ENCODE measurements at regions not wholly inside any gene's neighbourhood (a gene's known extent, or its start where the extent isn't known, plus 50 kb on each side); places are given as distances from the start of the nearest gene placed in this dataset.

DNA sequence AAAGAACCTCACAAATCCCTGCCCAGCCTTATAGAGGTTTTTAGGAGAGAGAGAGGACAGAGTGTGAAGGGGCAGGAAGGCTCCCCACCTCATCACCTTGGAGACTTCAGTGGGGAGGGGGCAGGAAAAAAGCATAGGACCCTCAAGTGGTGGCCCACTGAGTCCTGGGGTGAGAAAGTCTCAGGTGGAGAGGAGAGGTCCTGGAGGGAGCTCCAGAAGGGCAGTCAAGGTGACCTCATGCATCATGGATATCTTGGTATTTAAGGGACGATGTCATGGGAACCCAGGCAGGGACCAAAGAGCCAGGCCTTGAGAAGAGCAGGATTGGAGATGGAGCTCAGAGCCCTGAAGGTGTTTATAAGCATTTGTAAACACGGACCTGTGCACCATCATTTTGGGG lies 204.5 kb downstream of the SLC4A3 start:
- H4K5ac ChIP-seq (ENCODE audit: low read length): no peak overlapping the region
- H2BK120ac ChIP-seq (ENCODE audit: low read depth, low read length): no peak overlapping the region
- H2BK15ac ChIP-seq (replicated peaks; ENCODE audit: low read depth): no peak overlapping the region
- H3K4ac ChIP-seq (ENCODE audit: low read depth, low read length): no peak overlapping the region
- no peaks in the 10 kb centered on the region for H3K79me1 ChIP-seq (ENCODE audit: low read length)
- H2AK5ac ChIP-seq (ENCODE audit: low read length): no peak overlapping the region
- DNase-seq: no peak
- no peak overlapping the region for H2BK5ac ChIP-seq (ENCODE audit: low read length)
- H3K56ac ChIP-seq (ENCODE audit: low read length): no peak overlapping the region
- H4K8ac ChIP-seq (ENCODE audit: low read depth, low read length): no peak overlapping the region
- H3K18ac ChIP-seq (ENCODE audit: low read length): no peak overlapping the region
- no peaks in the 10 kb centered on the region for H3K36me3 ChIP-seq (ENCODE audit: control insufficient read depth, insufficient read depth, low read length)
- H3K9ac ChIP-seq (ENCODE audit: low read length): no peak overlapping the region
- no peaks in the 10 kb centered on the region for H3K27me3 ChIP-seq (ENCODE audit: insufficient read depth, low read length, poor library complexity)
- WGBS (ENCODE audit: extremely low coverage, insufficient coverage, low lambda C conversion rate): no CpG with 5 or more reads among the region's 2 CpGs
- no peaks in the 10 kb centered on the region for H3K4me1 ChIP-seq (ENCODE audit: control insufficient read depth, low read depth, low read length)
- no peaks in the 10 kb centered on the region for H3K79me2 ChIP-seq (ENCODE audit: control insufficient read depth, insufficient read depth, low read length)
- H3K27ac ChIP-seq (ENCODE audit: low read depth, low read length): no peak overlapping the region
- no peak overlapping the region for H3K4me3 ChIP-seq (ENCODE audit: low read length)
- H3K4me2 ChIP-seq (ENCODE audit: low read length): no peak overlapping the region
- no peak overlapping the region for H3K23ac ChIP-seq (ENCODE audit: low read length)

DNA sequence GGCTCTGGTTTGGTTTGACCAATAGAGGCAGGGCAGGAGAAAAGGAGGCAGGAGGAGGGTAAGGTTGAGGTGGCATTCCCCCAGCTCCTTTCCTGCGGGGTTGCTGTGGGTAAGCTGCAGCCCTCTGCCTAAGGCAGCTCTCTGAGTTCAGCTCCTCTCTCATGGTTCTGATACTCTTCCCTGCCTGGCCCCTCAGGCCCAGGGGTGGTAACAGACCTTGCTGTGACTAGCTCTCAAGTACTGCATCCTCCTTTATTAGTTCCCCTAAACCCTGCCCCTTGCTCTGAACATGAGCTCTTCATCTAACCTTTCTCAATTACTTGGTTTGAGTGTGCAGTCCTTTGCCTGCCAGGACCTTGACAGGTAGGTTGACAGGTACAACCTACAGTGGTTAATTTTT lies 205.5 kb downstream of the SLC4A3 start:
- H3K4me3 ChIP-seq (ENCODE audit: low read length): no peak overlapping the region
- H3K27ac ChIP-seq (ENCODE audit: low read depth, low read length): no peak overlapping the region
- H3K79me1 ChIP-seq (ENCODE audit: low read length): no peaks in the 10 kb centered on the region
- H3K18ac ChIP-seq (ENCODE audit: low read length): no peak overlapping the region
- H2BK120ac ChIP-seq (ENCODE audit: low read depth, low read length): no peak overlapping the region
- H3K36me3 ChIP-seq (ENCODE audit: control insufficient read depth, insufficient read depth, low read length): no peaks in the 10 kb centered on the region
- H3K9ac ChIP-seq (ENCODE audit: low read length): no peak overlapping the region
- H2AK5ac ChIP-seq (ENCODE audit: low read length): no peak overlapping the region
- no peak overlapping the region for H2BK5ac ChIP-seq (ENCODE audit: low read length)
- H3K4me2 ChIP-seq (ENCODE audit: low read length): no peak overlapping the region
- H3K27me3 ChIP-seq (ENCODE audit: insufficient read depth, low read length, poor library complexity): no peaks in the 10 kb centered on the region
- peak overlapping the region; percentile 47 for H3K56ac ChIP-seq (ENCODE audit: low read length)
- H3K79me2 ChIP-seq (ENCODE audit: control insufficient read depth, insufficient read depth, low read length): no peaks in the 10 kb centered on the region
- no CpG with 5 or more reads among the region's 1 CpG for WGBS (ENCODE audit: extremely low coverage, insufficient coverage, low lambda C conversion rate)
- no peak overlapping the region for H3K4ac ChIP-seq (ENCODE audit: low read depth, low read length)
- H4K5ac ChIP-seq (ENCODE audit: low read length): no peak overlapping the region
- no peak for DNase-seq
- no peak overlapping the region for H2BK15ac ChIP-seq (replicated peaks; ENCODE audit: low read depth)
- no peak overlapping the region for H4K8ac ChIP-seq (ENCODE audit: low read depth, low read length)
- H3K4me1 ChIP-seq (ENCODE audit: control insufficient read depth, low read depth, low read length): no peaks in the 10 kb centered on the region
- H3K23ac ChIP-seq (ENCODE audit: low read length): no peak overlapping the region

DNA sequence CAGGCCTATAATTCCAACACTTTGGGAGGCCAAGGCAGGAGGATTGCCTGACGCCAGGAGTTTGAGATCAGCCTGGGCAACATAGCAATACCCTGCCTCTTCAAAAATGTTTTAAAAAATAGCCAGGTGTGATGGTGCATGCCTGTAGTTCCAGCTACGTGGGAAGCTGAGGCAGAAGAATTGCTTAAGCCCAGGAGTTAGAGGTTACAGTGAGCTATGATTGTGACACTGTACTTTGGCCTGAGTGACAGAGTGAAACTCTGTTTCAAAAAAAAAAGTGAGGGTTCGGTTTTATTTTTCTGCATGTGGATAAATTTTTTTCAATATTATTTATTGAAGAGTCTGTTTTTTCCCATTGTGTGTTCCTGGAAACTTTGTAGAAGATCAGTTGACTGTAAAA lies 208.1 kb downstream of the SLC4A3 start:
- Histone ChIP-seq H3K27ac (ENCODE audit: low read depth, low read length) (no peak overlapping the region), H3K79me2 (ENCODE audit: control insufficient read depth, insufficient read depth, low read length) (no peaks in the 10 kb centered on the region), H2BK120ac (ENCODE audit: low read depth, low read length) (no peak overlapping the region), H3K56ac (ENCODE audit: low read length) (no peak overlapping the region), H2AK5ac (ENCODE audit: low read length) (no peak overlapping the region), H3K4ac (ENCODE audit: low read depth, low read length) (no peak overlapping the region), H3K23ac (ENCODE audit: low read length) (no peak overlapping the region), H4K5ac (ENCODE audit: low read length) (no peak overlapping the region), H3K18ac (ENCODE audit: low read length) (no peak overlapping the region), H2BK15ac (replicated peaks; ENCODE audit: low read depth) (no peak overlapping the region), H3K4me2 (ENCODE audit: low read length) (no peak overlapping the region), H3K4me3 (ENCODE audit: low read length) (no peak overlapping the region), H3K36me3 (ENCODE audit: control insufficient read depth, insufficient read depth, low read length) (no peaks in the 10 kb centered on the region), H2BK5ac (ENCODE audit: low read length) (no peak overlapping the region), H3K27me3 (ENCODE audit: insufficient read depth, low read length, poor library complexity) (no peaks in the 10 kb centered on the region), H3K9ac (ENCODE audit: low read length) (no peak overlapping the region), H3K4me1 (ENCODE audit: control insufficient read depth, low read depth, low read length) (no peaks in the 10 kb centered on the region), H4K8ac (ENCODE audit: low read depth, low read length) (no peak overlapping the region), H3K79me1 (ENCODE audit: low read length) (no peaks in the 10 kb centered on the region)
- no peak for DNase-seq
- WGBS (ENCODE audit: extremely low coverage, insufficient coverage, low lambda C conversion rate): no CpG with 5 or more reads among the region's 3 CpGs

DNA sequence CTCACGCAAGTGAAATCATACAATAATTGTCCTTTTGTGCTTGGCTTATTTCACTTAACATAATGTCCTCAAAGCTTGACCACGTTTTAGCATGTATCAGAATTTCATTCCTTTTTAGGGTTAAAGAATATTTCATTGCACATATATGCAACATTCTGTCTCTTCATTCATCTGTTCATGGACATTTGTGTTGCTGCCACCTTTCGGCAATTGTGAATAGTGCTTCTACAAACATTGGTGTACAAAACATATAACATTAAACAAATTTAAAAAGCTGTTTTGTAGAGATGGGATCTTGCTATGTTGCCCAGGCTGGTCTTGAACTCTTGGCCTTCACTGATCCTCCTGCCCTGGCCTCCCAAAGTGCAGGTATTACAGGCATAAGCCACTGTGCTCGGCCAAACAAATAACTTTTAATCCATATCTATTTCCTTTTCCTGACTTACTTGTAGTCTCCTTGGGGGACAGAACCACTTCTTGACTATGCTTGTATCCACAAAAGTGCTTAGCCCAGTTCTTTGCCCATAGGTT lies 209.3 kb downstream of the SLC4A3 start:
- H2BK5ac ChIP-seq (ENCODE audit: low read length): no peak overlapping the region
- DNase-seq: no peak

DNA sequence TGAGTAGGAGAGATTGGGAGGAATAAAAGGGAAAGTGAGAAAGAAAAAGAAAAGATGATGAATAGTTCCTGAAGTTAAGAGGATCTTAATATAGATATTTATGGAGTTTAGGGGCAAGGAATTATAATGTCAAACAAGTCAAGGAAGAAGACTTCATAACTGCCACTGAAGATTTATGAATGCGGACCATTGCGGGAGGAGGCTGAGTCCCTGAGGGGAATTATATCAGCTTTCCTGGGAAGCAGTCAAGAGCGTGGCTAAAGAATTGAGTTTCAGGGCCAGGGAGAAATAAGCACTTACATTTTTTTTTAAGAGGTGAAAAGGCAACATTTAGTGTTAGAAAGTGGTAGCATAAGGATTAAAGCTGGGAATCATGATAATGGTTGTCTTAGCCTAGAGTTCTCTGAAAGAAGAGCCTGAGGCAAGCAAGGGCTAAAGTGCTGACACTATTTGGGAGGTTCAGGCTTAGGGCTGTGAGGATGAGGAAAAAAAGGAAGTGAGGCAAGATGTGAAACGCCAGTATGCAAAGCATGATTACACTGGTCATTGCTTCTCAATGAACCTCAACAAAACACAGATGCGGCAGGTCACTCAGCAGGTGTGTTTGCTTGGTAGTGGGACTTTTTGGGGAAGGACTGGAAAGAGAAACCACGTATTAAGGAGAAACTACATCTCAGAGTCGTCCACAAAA lies 217.1 kb downstream of the SLC4A3 start:
- H3K23ac ChIP-seq (ENCODE audit: low read length): no peak overlapping the region
- H3K56ac ChIP-seq (ENCODE audit: low read length): no peak overlapping the region
- no peak overlapping the region for H3K4me2 ChIP-seq (ENCODE audit: low read length)
- no peak overlapping the region for H3K4me3 ChIP-seq (ENCODE audit: low read length)
- H3K27me3 ChIP-seq (ENCODE audit: insufficient read depth, low read length, poor library complexity): no peaks in the 10 kb centered on the region
- no peak overlapping the region for H4K8ac ChIP-seq (ENCODE audit: low read depth, low read length)
- H3K79me1 ChIP-seq (ENCODE audit: low read length): no peaks in the 10 kb centered on the region
- no peak overlapping the region for H2BK5ac ChIP-seq (ENCODE audit: low read length)
- no peak overlapping the region for H2BK120ac ChIP-seq (ENCODE audit: low read depth, low read length)
- no peak for DNase-seq
- H3K36me3 ChIP-seq (ENCODE audit: control insufficient read depth, insufficient read depth, low read length): no peaks in the 10 kb centered on the region
- H3K27ac ChIP-seq (ENCODE audit: low read depth, low read length): no peak overlapping the region
- no peaks in the 10 kb centered on the region for H3K79me2 ChIP-seq (ENCODE audit: control insufficient read depth, insufficient read depth, low read length)
- no peak overlapping the region for H3K18ac ChIP-seq (ENCODE audit: low read length)
- no peak overlapping the region for H2BK15ac ChIP-seq (replicated peaks; ENCODE audit: low read depth)
- H3K9ac ChIP-seq (ENCODE audit: low read length): no peak overlapping the region
- H4K5ac ChIP-seq (ENCODE audit: low read length): no peak overlapping the region
- H2AK5ac ChIP-seq (ENCODE audit: low read length): no peak overlapping the region
- no peak overlapping the region for H3K4ac ChIP-seq (ENCODE audit: low read depth, low read length)
- WGBS (ENCODE audit: extremely low coverage, insufficient coverage, low lambda C conversion rate): no CpG with 5 or more reads among the region's 7 CpGs
- H3K4me1 ChIP-seq (ENCODE audit: control insufficient read depth, low read depth, low read length): no peaks in the 10 kb centered on the region

More for the DNA sequence above, 209.3 kb downstream of the SLC4A3 start:
- no peak overlapping the region for H3K4me3 ChIP-seq (ENCODE audit: low read length)
- H3K4me1 ChIP-seq (ENCODE audit: control insufficient read depth, low read depth, low read length): no peaks in the 10 kb centered on the region
- no peak overlapping the region for H3K23ac ChIP-seq (ENCODE audit: low read length)
- no peaks in the 10 kb centered on the region for H3K79me2 ChIP-seq (ENCODE audit: control insufficient read depth, insufficient read depth, low read length)
- H2BK15ac ChIP-seq (replicated peaks; ENCODE audit: low read depth): no peak overlapping the region
- H2BK120ac ChIP-seq (ENCODE audit: low read depth, low read length): no peak overlapping the region
- H3K4me2 ChIP-seq (ENCODE audit: low read length): no peak overlapping the region
- no peak overlapping the region for H4K5ac ChIP-seq (ENCODE audit: low read length)
- no peaks in the 10 kb centered on the region for H3K27me3 ChIP-seq (ENCODE audit: insufficient read depth, low read length, poor library complexity)
- no peak overlapping the region for H2AK5ac ChIP-seq (ENCODE audit: low read length)
- no peaks in the 10 kb centered on the region for H3K36me3 ChIP-seq (ENCODE audit: control insufficient read depth, insufficient read depth, low read length)
- no peak overlapping the region for H4K8ac ChIP-seq (ENCODE audit: low read depth, low read length)
- H3K27ac ChIP-seq (ENCODE audit: low read depth, low read length): no peak overlapping the region
- H3K4ac ChIP-seq (ENCODE audit: low read depth, low read length): no peak overlapping the region
- no CpG with 5 or more reads among the region's 4 CpGs for WGBS (ENCODE audit: extremely low coverage, insufficient coverage, low lambda C conversion rate)
- no peaks in the 10 kb centered on the region for H3K79me1 ChIP-seq (ENCODE audit: low read length)
- H3K18ac ChIP-seq (ENCODE audit: low read length): no peak overlapping the region
- no peak overlapping the region for H3K9ac ChIP-seq (ENCODE audit: low read length)
- no peak overlapping the region for H3K56ac ChIP-seq (ENCODE audit: low read length)

DNA sequence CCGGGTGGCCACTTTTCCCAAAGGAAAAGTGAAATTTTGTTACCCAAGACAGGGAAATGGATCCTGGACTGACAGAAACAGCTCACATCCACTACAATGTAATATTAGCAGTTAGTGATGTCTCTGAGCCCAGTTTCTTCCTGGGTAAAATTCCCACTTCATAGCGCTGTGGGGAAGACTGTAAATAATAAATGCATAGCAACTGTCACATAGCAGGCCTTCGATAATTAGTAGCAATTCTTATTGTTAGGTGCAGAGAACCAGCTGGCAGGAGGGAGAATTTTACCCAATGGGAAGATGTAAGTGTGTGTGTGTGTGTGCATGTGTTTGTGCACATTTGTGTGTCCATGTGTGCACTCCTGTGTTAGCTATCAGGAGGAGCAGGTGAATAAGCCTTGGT lies 221.5 kb downstream of the SLC4A3 start:
- Histone ChIP-seq H3K79me1 (ENCODE audit: low read length) (no peaks in the 10 kb centered on the region), H3K36me3 (ENCODE audit: control insufficient read depth, insufficient read depth, low read length) (no peaks in the 10 kb centered on the region)
- no CpG with 5 or more reads among the region's 3 CpGs for WGBS (ENCODE audit: extremely low coverage, insufficient coverage, low lambda C conversion rate)

More for the DNA sequence above, 221.5 kb downstream of the SLC4A3 start:
- no peak overlapping the region for H3K23ac ChIP-seq (ENCODE audit: low read length)
- no peak overlapping the region for H3K56ac ChIP-seq (ENCODE audit: low read length)
- peaks cover 3% of the 10 kb centered on the region for H3K4me1 ChIP-seq (ENCODE audit: control insufficient read depth, low read depth, low read length)
- H3K18ac ChIP-seq (ENCODE audit: low read length): no peak overlapping the region
- no peak overlapping the region for H2BK15ac ChIP-seq (replicated peaks; ENCODE audit: low read depth)
- no peak overlapping the region for H4K5ac ChIP-seq (ENCODE audit: low read length)
- H2BK120ac ChIP-seq (ENCODE audit: low read depth, low read length): no peak overlapping the region
- no peak overlapping the region for H4K8ac ChIP-seq (ENCODE audit: low read depth, low read length)
- no peak overlapping the region for H3K9ac ChIP-seq (ENCODE audit: low read length)
- H3K27me3 ChIP-seq (ENCODE audit: insufficient read depth, low read length, poor library complexity): no peaks in the 10 kb centered on the region
- H3K4me2 ChIP-seq (ENCODE audit: low read length): no peak overlapping the region
- H3K4ac ChIP-seq (ENCODE audit: low read depth, low read length): no peak overlapping the region
- H2AK5ac ChIP-seq (ENCODE audit: low read length): no peak overlapping the region
- H2BK5ac ChIP-seq (ENCODE audit: low read length): no peak overlapping the region
- no peaks in the 10 kb centered on the region for H3K79me2 ChIP-seq (ENCODE audit: control insufficient read depth, insufficient read depth, low read length)
- no peak overlapping the region for H3K4me3 ChIP-seq (ENCODE audit: low read length)
- no peak for DNase-seq
- no peak overlapping the region for H3K27ac ChIP-seq (ENCODE audit: low read depth, low read length)

Measured in mesendoderm (in vitro differentiated cells).